Astrocyte of the cerebellum (primary cell): ENCODE measurements at regions not wholly inside any gene's neighbourhood (a gene's known extent, or its start where the extent isn't known, plus 50 kb on each side); places are given as distances from the start of the nearest gene placed in this dataset.

Source experiments
- DNase-seq: peaks from one replicate; pipeline ENCODE4 v3.0.0-alpha.2; 2011; ENCODE audit warnings: low read depth
- H3K4me3 ChIP-seq: 2 replicates; pipeline ENCODE4 v1.5.1; 2011; ENCODE audit warnings: mild to moderate bottlenecking, low read depth, low read length, moderate library complexity
- in situ Hi-C: cut with HindIII; loops from 2 replicates; pipeline ENCODE4 v1.10.0; 2017; ENCODE audit warnings: low sequenced_read_pairs
- TF ChIP-seq, protein P1 (sequence below): IDR thresholded peaks from 2 replicates; pipeline ENCODE4 v1.5.1; 2012; ENCODE audit warnings: low read length, low read depth, moderate library complexity, mild to moderate bottlenecking; ENCODE audit errors: missing control alignments

DNA sequence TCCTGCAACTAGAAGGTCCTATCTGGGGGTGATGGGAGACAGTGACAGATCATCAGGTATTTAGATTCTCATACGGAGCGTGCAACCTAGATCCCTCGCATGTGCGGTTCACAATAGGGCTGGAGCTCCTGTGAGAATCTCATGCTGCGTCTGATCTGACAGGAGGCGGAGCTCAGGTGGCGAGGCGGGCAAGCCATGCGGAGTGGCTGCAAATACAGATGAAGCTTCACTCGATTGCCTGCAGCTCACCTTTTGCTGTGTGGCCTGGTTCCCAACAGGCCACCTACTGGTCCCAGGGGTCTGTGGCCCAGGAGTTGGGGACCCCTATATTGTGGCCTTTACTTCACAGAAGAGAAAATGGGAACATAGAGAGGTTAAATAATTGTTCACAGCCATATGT, 200.4 kb downstream of the IRF8 start:
- TF ChIP-seq, protein P1, sequence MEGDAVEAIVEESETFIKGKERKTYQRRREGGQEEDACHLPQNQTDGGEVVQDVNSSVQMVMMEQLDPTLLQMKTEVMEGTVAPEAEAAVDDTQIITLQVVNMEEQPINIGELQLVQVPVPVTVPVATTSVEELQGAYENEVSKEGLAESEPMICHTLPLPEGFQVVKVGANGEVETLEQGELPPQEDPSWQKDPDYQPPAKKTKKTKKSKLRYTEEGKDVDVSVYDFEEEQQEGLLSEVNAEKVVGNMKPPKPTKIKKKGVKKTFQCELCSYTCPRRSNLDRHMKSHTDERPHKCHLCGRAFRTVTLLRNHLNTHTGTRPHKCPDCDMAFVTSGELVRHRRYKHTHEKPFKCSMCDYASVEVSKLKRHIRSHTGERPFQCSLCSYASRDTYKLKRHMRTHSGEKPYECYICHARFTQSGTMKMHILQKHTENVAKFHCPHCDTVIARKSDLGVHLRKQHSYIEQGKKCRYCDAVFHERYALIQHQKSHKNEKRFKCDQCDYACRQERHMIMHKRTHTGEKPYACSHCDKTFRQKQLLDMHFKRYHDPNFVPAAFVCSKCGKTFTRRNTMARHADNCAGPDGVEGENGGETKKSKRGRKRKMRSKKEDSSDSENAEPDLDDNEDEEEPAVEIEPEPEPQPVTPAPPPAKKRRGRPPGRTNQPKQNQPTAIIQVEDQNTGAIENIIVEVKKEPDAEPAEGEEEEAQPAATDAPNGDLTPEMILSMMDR: no peak
- DNase-seq: no peak
- in situ Hi-C loops: loop anchor here (25.0 kb wide), 1 partner anchor 88 kb away; no protein-coding TSS in a partner anchor
- no peak overlapping the region for H3K4me3 ChIP-seq

DNA sequence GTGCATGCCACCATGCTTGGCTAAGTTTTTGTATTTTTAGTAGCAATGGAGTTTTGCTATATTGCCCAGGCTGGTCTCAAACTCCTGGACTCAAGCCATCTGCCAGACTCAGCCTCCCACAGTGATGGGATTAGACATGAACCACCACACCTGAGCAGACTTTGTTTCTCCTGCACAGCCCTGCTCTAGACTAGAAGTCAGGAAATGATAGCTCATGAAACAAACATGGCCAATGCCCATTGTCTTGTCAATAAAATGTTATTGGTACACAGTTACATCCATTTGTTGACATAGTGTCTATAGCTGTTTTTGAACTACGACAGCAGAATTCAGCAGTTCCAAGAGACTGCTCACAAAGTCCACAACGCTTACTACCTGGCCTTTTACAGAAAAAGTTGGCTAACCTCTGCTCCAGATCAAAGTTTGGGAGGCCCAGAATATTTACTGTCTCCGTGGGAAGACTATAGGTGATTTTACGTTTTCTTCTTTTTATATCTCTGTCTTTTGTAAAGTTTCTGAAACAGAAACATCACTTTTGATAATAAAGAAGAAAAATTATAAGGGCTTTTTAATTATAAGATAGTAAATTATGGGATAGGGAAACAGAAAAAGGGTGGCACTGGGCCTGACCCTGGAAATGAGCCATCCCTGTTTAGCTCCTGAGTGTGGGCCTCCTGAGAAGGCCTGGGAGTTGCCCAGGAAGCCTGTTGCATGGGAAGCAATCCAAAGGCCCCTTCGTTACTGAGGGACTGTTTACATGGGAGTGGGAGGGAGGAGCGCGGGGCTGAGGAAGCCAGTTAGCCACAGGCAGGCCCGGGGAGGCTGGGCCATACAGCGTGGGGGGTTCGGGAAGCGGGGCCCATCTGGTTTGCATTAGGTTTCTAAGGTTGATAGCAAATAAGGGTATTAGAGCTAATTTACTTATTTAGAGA, 201.5 kb downstream of the IRF8 start:
- no peak for DNase-seq
- TF ChIP-seq, protein P1: no peak
- in situ Hi-C loops: no loop called here

DNA sequence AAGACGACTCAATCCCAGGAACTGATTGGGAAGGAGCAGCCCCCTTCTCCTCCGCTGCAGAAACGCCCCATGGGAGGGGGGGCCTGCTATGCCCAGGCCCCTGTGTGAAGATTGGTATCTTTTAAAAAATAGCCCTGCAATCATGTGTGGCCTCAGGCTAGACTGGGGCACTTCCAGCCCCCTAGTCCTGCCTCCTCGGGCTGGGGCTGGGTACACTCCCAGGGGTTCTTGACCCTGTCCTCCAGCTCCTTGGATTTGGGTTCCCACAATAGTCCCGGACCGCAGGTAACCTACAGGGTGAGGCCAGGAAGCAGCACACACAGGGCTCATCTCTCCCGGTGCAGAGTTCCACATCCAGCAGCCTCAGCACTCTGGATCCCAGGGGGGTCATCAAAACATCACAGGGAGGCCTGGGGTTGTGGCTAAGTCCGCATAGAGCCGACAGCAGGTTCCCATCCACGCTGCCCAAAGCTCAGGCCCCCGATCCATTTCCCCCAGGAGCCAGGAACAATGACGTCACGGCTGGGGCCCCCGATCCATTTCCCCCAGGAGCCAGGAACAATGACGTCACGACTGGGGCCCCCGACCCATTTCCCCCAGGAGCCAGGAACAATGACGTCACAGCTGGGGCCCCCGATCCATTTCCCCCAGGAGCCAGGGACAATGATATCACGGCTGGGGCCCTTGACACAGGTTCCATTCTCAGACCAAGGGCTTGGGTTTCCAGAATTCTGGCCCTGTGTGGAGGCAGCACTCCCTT, 202.4 kb downstream of the IRF8 start:
- H3K4me3 ChIP-seq: no peak overlapping the region
- DNase-seq: no peak
- TF ChIP-seq, protein P1: no peak
- in situ Hi-C loops: no loop called here

More for the DNA sequence above, 201.5 kb downstream of the IRF8 start:
- H3K4me3 ChIP-seq: no peak overlapping the region

DNA sequence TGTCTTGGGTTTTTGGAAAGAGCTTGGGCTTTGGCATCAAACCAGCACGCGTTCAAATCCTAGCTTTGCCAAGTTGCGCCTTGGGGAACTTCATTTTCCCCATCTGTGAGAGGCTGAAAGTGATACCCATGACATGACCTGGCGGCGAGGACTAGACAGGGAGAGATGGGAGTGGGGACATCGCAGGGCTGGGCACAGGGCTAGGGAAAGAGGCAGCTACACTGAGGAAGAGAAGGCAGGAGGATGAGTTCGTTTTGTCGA, 202.9 kb downstream of the IRF8 start:
- H3K4me3 ChIP-seq: no peak overlapping the region
- in situ Hi-C loops: no loop called here
- DNase-seq: no peak
- TF ChIP-seq, protein P1: no peak

DNA sequence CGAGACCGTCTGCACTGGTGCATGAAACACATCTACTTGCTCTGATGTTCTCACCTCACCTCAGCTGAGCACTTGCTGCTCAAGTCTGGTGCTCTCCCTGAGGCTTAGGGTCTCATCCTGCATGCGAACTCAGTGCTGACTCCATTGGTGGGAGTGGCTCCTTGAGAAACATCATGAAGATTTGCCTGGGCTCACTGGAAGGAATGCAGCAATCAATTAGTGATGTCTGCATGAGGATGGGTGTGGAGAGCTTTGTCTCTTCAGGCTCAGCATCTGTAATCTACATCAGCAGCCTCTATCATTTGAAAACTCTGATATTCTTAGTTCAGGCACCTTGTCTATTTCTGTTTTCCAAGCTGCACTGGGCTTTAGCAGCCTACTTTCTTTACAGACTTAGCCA, 204.4 kb downstream of the IRF8 start:
- no peak for DNase-seq
- no peak overlapping the region for H3K4me3 ChIP-seq
- TF ChIP-seq, protein P1: no peak
- in situ Hi-C loops: no loop called here

DNA sequence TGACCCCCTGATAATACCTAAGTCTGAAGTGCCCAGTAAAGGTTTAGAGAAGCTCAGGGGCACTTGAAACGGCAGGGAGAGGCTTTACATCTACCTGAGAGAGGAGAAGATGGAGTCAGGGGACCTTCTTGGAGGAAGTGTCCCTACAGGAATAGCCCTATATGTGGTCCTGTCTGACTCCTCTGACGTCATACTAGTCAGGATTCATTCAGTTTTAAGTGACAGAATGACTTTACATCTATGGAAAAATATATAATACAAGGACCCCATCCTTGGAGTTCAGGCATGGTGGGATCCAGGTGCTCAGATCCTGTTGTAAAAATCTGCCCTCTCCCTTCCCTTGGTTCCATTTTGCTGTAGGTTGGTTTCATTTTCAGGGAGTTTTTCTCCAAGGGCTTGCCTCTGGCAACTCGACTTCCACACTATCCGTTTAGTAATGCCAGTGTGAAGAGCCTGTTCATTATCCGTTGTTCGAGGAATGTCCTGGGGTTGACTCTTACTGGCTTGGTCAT, 205.6 kb downstream of the IRF8 start:
- DNase-seq: no peak
- no peak overlapping the region for H3K4me3 ChIP-seq
- TF ChIP-seq, protein P1: no peak
- in situ Hi-C loops: no loop called here
